ENCODE measurements at regions not wholly inside any gene's neighbourhood (a gene's known extent, or its start where the extent isn't known, plus 50 kb on each side); places are given as distances from the start of the nearest gene placed in this dataset.

GRCh38 chr9:13957089-13957488, 356.9 kb downstream of the NFIB start:
- intact Hi-C loops (cut with DNase I): no loop called here
- H3K36me3 ChIP-seq: no peaks in the 10 kb centered on the region
- H3K4me1 ChIP-seq: peaks cover 0 to 3% (median 0%) of the 10 kb centered on the region in 4 donors
- TF ChIP-seq CTCF (IDR thresholded peaks at IDR 0.05): no peak
- TF ChIP-seq POLR2A (IDR thresholded peaks at IDR 0.05; ENCODE audit: low read depth): no peak
- no peak for TF ChIP-seq EP300 (IDR thresholded peaks at IDR 0.05)
- no peak for TF ChIP-seq POLR2AphosphoS5 (IDR thresholded peaks at IDR 0.05)
- 77% methylated on average over 2 of the region's 2 CpGs for WGBS
- no peak overlapping the region for H3K27ac ChIP-seq (replicated peaks in 1 of 4)
- no peak overlapping the region for H3K4me3 ChIP-seq
- H3K9me3 ChIP-seq: no peaks in the 10 kb centered on the region
- no peak for DNase-seq (ENCODE audit: extremely low spot score)
- no peaks in the 10 kb centered on the region for H3K27me3 ChIP-seq

GRCh38 chr9:13956107-13956506, 357.8 kb downstream of the NFIB start:
- H3K36me3 ChIP-seq: no peaks in the 10 kb centered on the region
- TF ChIP-seq POLR2AphosphoS5 (IDR thresholded peaks at IDR 0.05) (no peak), EP300 (IDR thresholded peaks at IDR 0.05) (no peak), CTCF (IDR thresholded peaks at IDR 0.05) (no peak), POLR2A (IDR thresholded peaks at IDR 0.05; ENCODE audit: low read depth) (no peak)
- DNase-seq (ENCODE audit: extremely low spot score): no peak
- H3K4me3 ChIP-seq: no peak overlapping the region
- H3K27ac ChIP-seq (replicated peaks in 1 of 4): no peak overlapping the region
- intact Hi-C loops (cut with DNase I): no loop called here
- WGBS: 59% methylated on average over 4 of the region's 4 CpGs
- H3K9me3 ChIP-seq: no peaks in the 10 kb centered on the region
- no peaks in the 10 kb centered on the region for H3K27me3 ChIP-seq
- no peaks in the 10 kb centered on the region for H3K4me1 ChIP-seq

- H3K4me1 ChIP-seq: peaks cover 0 to 3% (median 1%) of the 10 kb centered on the region in 4 donors
- peaks cover 0 to 4% (median 0%) of the 10 kb centered on the region in 4 donors for H3K9me3 ChIP-seq
- no peak for DNase-seq (ENCODE audit: extremely low spot score)
- no peak overlapping the region for H3K4me3 ChIP-seq
- TF ChIP-seq POLR2AphosphoS5 (IDR thresholded peaks at IDR 0.05) (no peak), CTCF (IDR thresholded peaks at IDR 0.05) (no peak), EP300 (IDR thresholded peaks at IDR 0.05) (no peak), POLR2A (IDR thresholded peaks at IDR 0.05; ENCODE audit: low read depth) (no peak)
- no peaks in the 10 kb centered on the region for H3K36me3 ChIP-seq
- no peak overlapping the region for H3K27ac ChIP-seq (replicated peaks in 1 of 4)
- WGBS: 85% methylated on average over 6 of the region's 6 CpGs
- intact Hi-C loops (cut with DNase I): no loop called here
- no peaks in the 10 kb centered on the region for H3K27me3 ChIP-seq
These were observed 361.0 kb downstream of the NFIB start for GRCh38 chr9:13952906-13953305.

- Histone ChIP-seq H3K36me3 (no peaks in the 10 kb centered on the region), H3K27ac (replicated peaks in 1 of 4) (no peak overlapping the region), H3K9me3 (peaks cover 0 to 4% (median 0%) of the 10 kb centered on the region in 4 donors), H3K27me3 (no peaks in the 10 kb centered on the region), H3K4me3 (no peak overlapping the region), H3K4me1 (peaks cover 0 to 8% (median 2%) of the 10 kb centered on the region in 4 donors)
- 54% methylated on average over 4 of the region's 4 CpGs for WGBS
- no peak for DNase-seq (ENCODE audit: extremely low spot score)
- no peak for TF ChIP-seq POLR2AphosphoS5 (IDR thresholded peaks at IDR 0.05)
- no peak for TF ChIP-seq EP300 (IDR thresholded peaks at IDR 0.05)
- TF ChIP-seq POLR2A (IDR thresholded peaks at IDR 0.05; ENCODE audit: low read depth): no peak
- TF ChIP-seq CTCF (IDR thresholded peaks at IDR 0.05): no peak
- intact Hi-C loops (cut with DNase I): no loop called here
These were observed 365.9 kb downstream of the NFIB start for GRCh38 chr9:13948037-13948436.

GRCh38 chr9:13943176-13943575, 370.8 kb downstream of the NFIB start:
- H3K27me3 ChIP-seq: no peaks in the 10 kb centered on the region
- no peak for DNase-seq (ENCODE audit: extremely low spot score)

More at GRCh38 chr9:13943176-13943575, 370.8 kb downstream of the NFIB start:
- Histone ChIP-seq H3K4me3 (no peak overlapping the region), H3K27ac (replicated peaks in 1 of 4) (no peak overlapping the region), H3K36me3 (no peaks in the 10 kb centered on the region), H3K9me3 (no peaks in the 10 kb centered on the region), H3K4me1 (peaks cover 8 to 13% (median 10%) of the 10 kb centered on the region in 4 donors)
- TF ChIP-seq POLR2A (IDR thresholded peaks at IDR 0.05; ENCODE audit: low read depth) (no peak), CTCF (IDR thresholded peaks at IDR 0.05) (no peak), EP300 (IDR thresholded peaks at IDR 0.05) (no peak), POLR2AphosphoS5 (IDR thresholded peaks at IDR 0.05) (no peak)
- intact Hi-C loops (cut with DNase I): no loop called here

Measured in esophagus muscularis mucosa (tissue), 4 donors.